Neural progenitor cell (in vitro differentiated cells): ENCODE measurements at regions not wholly inside any gene's neighbourhood (a gene's known extent, or its start where the extent isn't known, plus 50 kb on each side); places are given as distances from the start of the nearest gene placed in this dataset.
"Not testable (repeated sequence)": the region's sequence is repeated elsewhere in the genome, so short reads cannot be mapped to it uniquely, and the experiment has no call there.

Source experiments
- EZH2 ChIP-seq: fragments of 200-600 bp; sonication (generic); IDR thresholded peaks from 2 replicates; pipeline ENCODE4 v1.6.1; 2017; ENCODE audit warnings: antibody characterized with exemption, mild to moderate bottlenecking, moderate library complexity
- EZH2phosphoT487 ChIP-seq: fragments of 200-600 bp; sonication (generic); IDR thresholded peaks from 2 replicates; pipeline ENCODE4 v1.6.1; 2017; ENCODE audit warnings: antibody characterized with exemption
- TF ChIP-seq, protein P1 (sequence below): fragments of 200-600 bp; sonication (generic); IDR thresholded peaks from 2 replicates; pipeline ENCODE4 v1.5.1; 2017; ENCODE audit warnings: antibody characterized with exemption, mild to moderate bottlenecking

DNA sequence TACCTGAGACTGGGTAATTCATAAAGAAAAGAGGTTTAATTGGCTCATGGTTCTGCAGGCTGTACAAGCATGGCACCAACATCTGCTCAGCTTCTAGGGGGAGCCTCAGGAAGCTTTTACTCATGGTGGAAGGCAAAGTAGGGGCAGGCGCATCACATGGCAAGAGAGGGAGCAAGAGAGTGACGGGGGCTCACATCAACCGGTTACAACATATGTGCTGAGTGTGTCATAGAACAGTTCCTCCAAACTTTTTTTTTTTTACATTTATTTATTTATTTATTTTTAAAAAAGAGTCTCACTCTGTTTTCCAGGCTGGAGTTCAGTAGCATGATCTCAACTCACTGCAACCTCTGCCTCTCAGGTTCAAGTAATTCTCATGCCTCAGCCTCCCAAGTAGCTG is 143.8 kb downstream of the SMIM20 start:
- TF ChIP-seq EZH2, EZH2phosphoT487: not testable (repeated sequence)
- TF ChIP-seq, protein P1, sequence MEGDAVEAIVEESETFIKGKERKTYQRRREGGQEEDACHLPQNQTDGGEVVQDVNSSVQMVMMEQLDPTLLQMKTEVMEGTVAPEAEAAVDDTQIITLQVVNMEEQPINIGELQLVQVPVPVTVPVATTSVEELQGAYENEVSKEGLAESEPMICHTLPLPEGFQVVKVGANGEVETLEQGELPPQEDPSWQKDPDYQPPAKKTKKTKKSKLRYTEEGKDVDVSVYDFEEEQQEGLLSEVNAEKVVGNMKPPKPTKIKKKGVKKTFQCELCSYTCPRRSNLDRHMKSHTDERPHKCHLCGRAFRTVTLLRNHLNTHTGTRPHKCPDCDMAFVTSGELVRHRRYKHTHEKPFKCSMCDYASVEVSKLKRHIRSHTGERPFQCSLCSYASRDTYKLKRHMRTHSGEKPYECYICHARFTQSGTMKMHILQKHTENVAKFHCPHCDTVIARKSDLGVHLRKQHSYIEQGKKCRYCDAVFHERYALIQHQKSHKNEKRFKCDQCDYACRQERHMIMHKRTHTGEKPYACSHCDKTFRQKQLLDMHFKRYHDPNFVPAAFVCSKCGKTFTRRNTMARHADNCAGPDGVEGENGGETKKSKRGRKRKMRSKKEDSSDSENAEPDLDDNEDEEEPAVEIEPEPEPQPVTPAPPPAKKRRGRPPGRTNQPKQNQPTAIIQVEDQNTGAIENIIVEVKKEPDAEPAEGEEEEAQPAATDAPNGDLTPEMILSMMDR = not testable (repeated sequence)
